Uterus (tissue), 3 donors: ENCODE measurements at regions not wholly inside any gene's neighbourhood (a gene's known extent, or its start where the extent isn't known, plus 50 kb on each side); places are given as distances from the start of the nearest gene placed in this dataset.

Experiments
- DNase-seq, 2 donors: peaks; one replicate each; pipeline ENCODE4 v3.0.0-alpha.2; 2019 to 2020
- H3K27ac ChIP-seq, 2 donors: fragments of 200-600 bp; sonication (generic); 1 replicate in 1 of 2; 2 replicates in 1 of 2; pipeline ENCODE4 v1.5.1; 2016 to 2018
- H3K27me3 ChIP-seq, 2 donors: fragments of 200-600 bp; sonication (generic); one replicate each; pipeline ENCODE4 v1.5.1; 2018 to 2019; ENCODE audit warnings: control low read depth in 1 of 2
- H3K36me3 ChIP-seq, 2 donors: fragments of 200-600 bp; sonication (generic); one replicate each; pipeline ENCODE4 v1.5.1; 2019; ENCODE audit warnings: control low read depth in 1 of 2
- H3K4me1 ChIP-seq, 2 donors: fragments of 200-600 bp; sonication (generic); one replicate each; pipeline ENCODE4 v1.5.1; 2018 to 2019; ENCODE audit warnings: control low read depth in 1 of 2
- H3K4me3 ChIP-seq, 2 donors: fragments of 200-600 bp; sonication (generic); 1 replicate in 1 of 2; 2 replicates in 1 of 2; pipeline ENCODE4 v1.5.1; 2018 to 2019; ENCODE audit warnings: mild to moderate bottlenecking in 1 of 2
- H3K9me3 ChIP-seq, 2 donors: fragments of 200-600 bp; sonication (generic); one replicate each; pipeline ENCODE4 v1.5.1; 2019; ENCODE audit warnings: control low read depth in 1 of 2
- POLR2A ChIP-seq, 2 donors: fragments of 450-650 bp; IDR thresholded peaks; one replicate each; pipeline ENCODE4 v1.6.1; 2016; ENCODE audit warnings: antibody characterized with exemption in 2 of 2, mild to moderate bottlenecking in 1 of 2, moderate library complexity in 1 of 2
- intact Hi-C: fragments of 100-400 bp; cut with DNase I; formaldehyde crosslinking; loops from one replicate; pipeline ENCODE4 v1.15.1; 2023; ENCODE audit warnings: low total_unique reads
- TF ChIP-seq, protein P1 (sequence below), 4 experiments: fragments of 200-600 bp in 2 of 4; fragments of 450-650 bp in 2 of 4; sonication (generic) in 2 of 4; IDR thresholded peaks; one replicate each; pipeline ENCODE4 v1.5.1; 2016 to 2019; ENCODE audit warnings: antibody characterized with exemption in 4 of 4, mild to moderate bottlenecking in 2 of 4, moderate library complexity in 1 of 4
- donor health status: DM: yes; HTN: yes; CAD: no.

DNA sequence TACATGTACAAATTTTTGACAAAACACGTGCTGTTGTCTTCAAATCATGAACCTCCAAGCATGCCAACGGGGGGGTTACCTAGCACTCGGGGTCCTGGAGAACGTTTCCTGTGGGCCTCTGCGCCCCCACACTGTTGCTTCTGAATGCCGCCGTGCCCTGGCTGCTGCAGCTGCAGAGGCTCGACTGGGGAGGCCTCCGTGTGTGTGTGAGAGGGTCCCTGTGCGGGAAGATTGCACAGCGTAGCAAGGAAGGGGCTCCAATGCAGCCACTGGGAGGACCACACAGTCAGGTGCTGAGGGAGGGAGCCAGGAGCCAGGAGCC lies 1322.2 kb downstream of the TBC1D22A start:
- peaks cover 0 to 6% of the 10 kb centered on the region in 2 donors for H3K4me1 ChIP-seq
- no peaks in the 10 kb centered on the region for H3K9me3 ChIP-seq
- H3K27me3 ChIP-seq, result no peaks in the 10 kb centered on the region
- DNase-seq, result no peak
- no peak overlapping the region for H3K4me3 ChIP-seq
- H3K27ac ChIP-seq, result no peak overlapping the region
- H3K36me3 ChIP-seq, result no peaks in the 10 kb centered on the region
- intact Hi-C loops, result no loop called here
- TF ChIP-seq, protein P1, sequence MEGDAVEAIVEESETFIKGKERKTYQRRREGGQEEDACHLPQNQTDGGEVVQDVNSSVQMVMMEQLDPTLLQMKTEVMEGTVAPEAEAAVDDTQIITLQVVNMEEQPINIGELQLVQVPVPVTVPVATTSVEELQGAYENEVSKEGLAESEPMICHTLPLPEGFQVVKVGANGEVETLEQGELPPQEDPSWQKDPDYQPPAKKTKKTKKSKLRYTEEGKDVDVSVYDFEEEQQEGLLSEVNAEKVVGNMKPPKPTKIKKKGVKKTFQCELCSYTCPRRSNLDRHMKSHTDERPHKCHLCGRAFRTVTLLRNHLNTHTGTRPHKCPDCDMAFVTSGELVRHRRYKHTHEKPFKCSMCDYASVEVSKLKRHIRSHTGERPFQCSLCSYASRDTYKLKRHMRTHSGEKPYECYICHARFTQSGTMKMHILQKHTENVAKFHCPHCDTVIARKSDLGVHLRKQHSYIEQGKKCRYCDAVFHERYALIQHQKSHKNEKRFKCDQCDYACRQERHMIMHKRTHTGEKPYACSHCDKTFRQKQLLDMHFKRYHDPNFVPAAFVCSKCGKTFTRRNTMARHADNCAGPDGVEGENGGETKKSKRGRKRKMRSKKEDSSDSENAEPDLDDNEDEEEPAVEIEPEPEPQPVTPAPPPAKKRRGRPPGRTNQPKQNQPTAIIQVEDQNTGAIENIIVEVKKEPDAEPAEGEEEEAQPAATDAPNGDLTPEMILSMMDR (IDR thresholded peaks at IDR 0.05), result no peak
- TF ChIP-seq POLR2A (IDR thresholded peaks at IDR 0.05), result no peak

- no peak for DNase-seq
These were observed 1321.7 kb downstream of the TBC1D22A start for GRCh38 chr22:48084041-48084728.

GRCh38 chr22:48083502-48083901 lies 1321.1 kb downstream of the TBC1D22A start:
- Histone ChIP-seq H3K4me3 (no peak overlapping the region), H3K9me3 (no peaks in the 10 kb centered on the region), H3K27ac (no peak overlapping the region), H3K4me1 (no peaks in the 10 kb centered on the region), H3K27me3 (no peaks in the 10 kb centered on the region), H3K36me3 (no peaks in the 10 kb centered on the region)
- no peak for DNase-seq
- intact Hi-C loops, result no loop called here
- TF ChIP-seq, protein P1 (IDR thresholded peaks at IDR 0.05), result no peak
- no peak for TF ChIP-seq POLR2A (IDR thresholded peaks at IDR 0.05)

More at GRCh38 chr22:48084041-48084728, 1321.7 kb downstream of the TBC1D22A start:
- peaks cover 0 to 1% of the 10 kb centered on the region in 2 donors for H3K4me1 ChIP-seq
- H3K27me3 ChIP-seq, result no peaks in the 10 kb centered on the region
- no peaks in the 10 kb centered on the region for H3K9me3 ChIP-seq
- intact Hi-C loops, result no loop called here
- H3K27ac ChIP-seq, result no peak overlapping the region
- no peak for TF ChIP-seq POLR2A (IDR thresholded peaks at IDR 0.05)
- TF ChIP-seq, protein P1 (IDR thresholded peaks at IDR 0.05), result no peak
- H3K4me3 ChIP-seq, result no peak overlapping the region
- no peaks in the 10 kb centered on the region for H3K36me3 ChIP-seq

- H3K9me3 ChIP-seq, result no peaks in the 10 kb centered on the region
- H3K4me3 ChIP-seq, result no peak overlapping the region
- TF ChIP-seq, protein P1 (IDR thresholded peaks at IDR 0.05), result no peak
- TF ChIP-seq POLR2A (IDR thresholded peaks at IDR 0.05), result no peak
- intact Hi-C loops, result no loop called here
- H3K27me3 ChIP-seq, result no peaks in the 10 kb centered on the region
- DNase-seq, result no peak
- H3K27ac ChIP-seq, result no peak overlapping the region
- H3K4me1 ChIP-seq, result no peaks in the 10 kb centered on the region
- no peaks in the 10 kb centered on the region for H3K36me3 ChIP-seq
These were observed 1319.8 kb downstream of the TBC1D22A start for GRCh38 chr22:48082284-48082683.

- DNase-seq, result no peak
- Histone ChIP-seq H3K36me3 (no peaks in the 10 kb centered on the region), H3K4me3 (no peak overlapping the region), H3K4me1 (peaks cover 0 to 3% of the 10 kb centered on the region in 2 donors), H3K27ac (no peak overlapping the region), H3K27me3 (no peaks in the 10 kb centered on the region), H3K9me3 (no peaks in the 10 kb centered on the region)
- intact Hi-C loops, result no loop called here
- TF ChIP-seq POLR2A (IDR thresholded peaks at IDR 0.05), result no peak
- TF ChIP-seq, protein P1 (IDR thresholded peaks at IDR 0.05), result no peak
These were observed 1318.8 kb downstream of the TBC1D22A start for GRCh38 chr22:48081281-48081680.
